ENCODE measurements at regions not wholly inside any gene's neighbourhood (a gene's known extent, or its start where the extent isn't known, plus 50 kb on each side); places are given as distances from the start of the nearest gene placed in this dataset.

DNA sequence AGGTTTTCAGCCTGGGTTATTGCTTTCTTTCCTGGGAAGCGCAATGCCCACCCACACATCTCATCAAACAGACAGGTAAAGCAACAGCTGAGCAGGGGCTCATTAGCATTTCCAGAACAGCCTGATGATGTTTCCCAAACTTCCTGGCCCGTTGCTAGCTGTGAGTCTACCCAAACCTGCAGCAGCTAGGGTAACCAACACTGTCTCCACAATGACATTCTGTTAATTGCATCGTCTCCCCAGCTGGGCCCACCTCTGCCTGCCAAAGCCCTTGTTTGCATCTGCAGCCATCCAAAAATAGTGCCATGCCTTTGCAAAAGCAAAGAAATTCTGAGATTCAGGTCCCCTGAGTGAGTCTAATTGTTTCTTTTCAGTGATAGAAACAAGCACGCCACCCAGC, 273.0 kb downstream of the MED10 start:
- no peak for TF ChIP-seq CEBPB (IDR thresholded peaks at IDR 0.05)
- TF ChIP-seq TEAD4 (IDR thresholded peaks at IDR 0.05), result no peak
- no peak for TF ChIP-seq NFIC (IDR thresholded peaks at IDR 0.05)
- TF ChIP-seq CREB1 (IDR thresholded peaks at IDR 0.05; ENCODE audit: low read depth), result no peak
- TF ChIP-seq, protein P1, sequence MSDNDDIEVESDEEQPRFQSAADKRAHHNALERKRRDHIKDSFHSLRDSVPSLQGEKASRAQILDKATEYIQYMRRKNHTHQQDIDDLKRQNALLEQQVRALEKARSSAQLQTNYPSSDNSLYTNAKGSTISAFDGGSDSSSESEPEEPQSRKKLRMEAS (IDR thresholded peaks at IDR 0.05), result no peak
- no peak for TF ChIP-seq FOXM1 (IDR thresholded peaks at IDR 0.05; ENCODE audit: borderline replicate concordance, low read depth)
- TF ChIP-seq RAD21 (IDR thresholded peaks at IDR 0.05; ENCODE audit: low read depth), result no peak
- TF ChIP-seq TCF12 (IDR thresholded peaks at IDR 0.05; ENCODE audit: low read depth), result no peak
- TF ChIP-seq TAF1 (IDR thresholded peaks at IDR 0.05; ENCODE audit: low read depth), result no peak
- no peak for TF ChIP-seq YY1 (IDR thresholded peaks at IDR 0.05; ENCODE audit: low read depth)
- TF ChIP-seq, protein P2, sequence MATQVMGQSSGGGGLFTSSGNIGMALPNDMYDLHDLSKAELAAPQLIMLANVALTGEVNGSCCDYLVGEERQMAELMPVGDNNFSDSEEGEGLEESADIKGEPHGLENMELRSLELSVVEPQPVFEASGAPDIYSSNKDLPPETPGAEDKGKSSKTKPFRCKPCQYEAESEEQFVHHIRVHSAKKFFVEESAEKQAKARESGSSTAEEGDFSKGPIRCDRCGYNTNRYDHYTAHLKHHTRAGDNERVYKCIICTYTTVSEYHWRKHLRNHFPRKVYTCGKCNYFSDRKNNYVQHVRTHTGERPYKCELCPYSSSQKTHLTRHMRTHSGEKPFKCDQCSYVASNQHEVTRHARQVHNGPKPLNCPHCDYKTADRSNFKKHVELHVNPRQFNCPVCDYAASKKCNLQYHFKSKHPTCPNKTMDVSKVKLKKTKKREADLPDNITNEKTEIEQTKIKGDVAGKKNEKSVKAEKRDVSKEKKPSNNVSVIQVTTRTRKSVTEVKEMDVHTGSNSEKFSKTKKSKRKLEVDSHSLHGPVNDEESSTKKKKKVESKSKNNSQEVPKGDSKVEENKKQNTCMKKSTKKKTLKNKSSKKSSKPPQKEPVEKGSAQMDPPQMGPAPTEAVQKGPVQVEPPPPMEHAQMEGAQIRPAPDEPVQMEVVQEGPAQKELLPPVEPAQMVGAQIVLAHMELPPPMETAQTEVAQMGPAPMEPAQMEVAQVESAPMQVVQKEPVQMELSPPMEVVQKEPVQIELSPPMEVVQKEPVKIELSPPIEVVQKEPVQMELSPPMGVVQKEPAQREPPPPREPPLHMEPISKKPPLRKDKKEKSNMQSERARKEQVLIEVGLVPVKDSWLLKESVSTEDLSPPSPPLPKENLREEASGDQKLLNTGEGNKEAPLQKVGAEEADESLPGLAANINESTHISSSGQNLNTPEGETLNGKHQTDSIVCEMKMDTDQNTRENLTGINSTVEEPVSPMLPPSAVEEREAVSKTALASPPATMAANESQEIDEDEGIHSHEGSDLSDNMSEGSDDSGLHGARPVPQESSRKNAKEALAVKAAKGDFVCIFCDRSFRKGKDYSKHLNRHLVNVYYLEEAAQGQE (IDR thresholded peaks at IDR 0.05; ENCODE audit: low read depth), result no peak
- no peak for TF ChIP-seq EP300 (IDR thresholded peaks at IDR 0.05; ENCODE audit: borderline replicate concordance)
- TF ChIP-seq ZBTB7A (IDR thresholded peaks at IDR 0.05; ENCODE audit: low read depth), result no peak

DNA sequence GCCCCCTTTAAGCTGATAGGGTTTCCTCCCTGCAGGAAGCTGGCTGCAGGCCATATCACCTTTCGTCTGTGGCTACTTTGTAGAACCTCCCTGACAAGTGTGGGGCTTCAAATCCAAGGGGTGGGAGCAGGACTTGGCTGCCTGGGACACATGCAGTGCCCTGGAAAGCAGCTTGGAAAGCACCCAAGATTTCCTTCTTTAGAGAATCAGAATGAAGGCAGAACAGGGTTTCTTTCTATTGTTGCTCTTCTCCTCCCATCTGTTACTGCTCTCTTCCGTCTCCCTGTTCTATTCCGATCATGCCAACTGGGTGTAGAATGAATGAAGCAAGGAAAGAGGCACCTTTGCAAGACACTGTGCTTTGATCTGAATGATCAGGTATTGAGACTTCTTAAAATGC, 282.2 kb downstream of the MED10 start:
- no peak for TF ChIP-seq RAD21 (IDR thresholded peaks at IDR 0.05; ENCODE audit: low read depth)
- TF ChIP-seq TCF12 (IDR thresholded peaks at IDR 0.05; ENCODE audit: low read depth), result no peak
- TF ChIP-seq ZBTB7A (IDR thresholded peaks at IDR 0.05; ENCODE audit: low read depth), result no peak
- no peak for TF ChIP-seq TEAD4 (IDR thresholded peaks at IDR 0.05)
- no peak for TF ChIP-seq YY1 (IDR thresholded peaks at IDR 0.05; ENCODE audit: low read depth)
- no peak for TF ChIP-seq EGR1 (IDR thresholded peaks at IDR 0.05)
- TF ChIP-seq, protein P2 (IDR thresholded peaks at IDR 0.05; ENCODE audit: low read depth), result no peak
- no peak for TF ChIP-seq TAF1 (IDR thresholded peaks at IDR 0.05; ENCODE audit: low read depth)
- TF ChIP-seq FOXM1 (IDR thresholded peaks at IDR 0.05; ENCODE audit: borderline replicate concordance, low read depth), result no peak
- no peak for TF ChIP-seq NFIC (IDR thresholded peaks at IDR 0.05)
- TF ChIP-seq, protein P3, sequence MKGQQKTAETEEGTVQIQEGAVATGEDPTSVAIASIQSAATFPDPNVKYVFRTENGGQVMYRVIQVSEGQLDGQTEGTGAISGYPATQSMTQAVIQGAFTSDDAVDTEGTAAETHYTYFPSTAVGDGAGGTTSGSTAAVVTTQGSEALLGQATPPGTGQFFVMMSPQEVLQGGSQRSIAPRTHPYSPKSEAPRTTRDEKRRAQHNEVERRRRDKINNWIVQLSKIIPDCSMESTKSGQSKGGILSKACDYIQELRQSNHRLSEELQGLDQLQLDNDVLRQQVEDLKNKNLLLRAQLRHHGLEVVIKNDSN (IDR thresholded peaks at IDR 0.05), result no peak
- TF ChIP-seq CEBPB (IDR thresholded peaks at IDR 0.05), result no peak
- TF ChIP-seq EP300 (IDR thresholded peaks at IDR 0.05; ENCODE audit: borderline replicate concordance), result no peak
- TF ChIP-seq CREB1 (IDR thresholded peaks at IDR 0.05; ENCODE audit: low read depth), result no peak
- TF ChIP-seq, protein P1 (IDR thresholded peaks at IDR 0.05), result no peak

DNA sequence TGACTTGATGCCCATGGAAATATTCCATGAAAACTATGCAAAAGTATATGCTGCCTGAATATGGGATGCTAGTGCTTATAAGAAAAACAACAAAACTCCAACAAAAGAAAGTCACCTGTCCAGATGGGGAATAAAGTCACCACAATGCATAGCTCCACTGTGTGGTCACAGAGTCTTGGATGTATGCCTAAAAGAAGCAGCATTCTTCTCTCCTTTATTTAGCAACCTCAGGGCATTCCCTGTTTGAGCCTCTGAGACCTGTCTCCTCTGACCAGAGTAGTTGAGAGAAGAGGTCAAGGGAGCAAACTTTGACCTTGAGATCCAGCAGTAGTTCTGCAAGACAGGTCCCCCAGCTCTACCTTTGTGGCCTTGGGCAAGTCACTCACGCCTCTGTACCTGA, 287.5 kb downstream of the MED10 start:
- TF ChIP-seq EP300 (IDR thresholded peaks at IDR 0.05; ENCODE audit: borderline replicate concordance) (no peak), TAF1 (IDR thresholded peaks at IDR 0.05; ENCODE audit: low read depth) (no peak), YY1 (IDR thresholded peaks at IDR 0.05; ENCODE audit: low read depth) (no peak)

DNA sequence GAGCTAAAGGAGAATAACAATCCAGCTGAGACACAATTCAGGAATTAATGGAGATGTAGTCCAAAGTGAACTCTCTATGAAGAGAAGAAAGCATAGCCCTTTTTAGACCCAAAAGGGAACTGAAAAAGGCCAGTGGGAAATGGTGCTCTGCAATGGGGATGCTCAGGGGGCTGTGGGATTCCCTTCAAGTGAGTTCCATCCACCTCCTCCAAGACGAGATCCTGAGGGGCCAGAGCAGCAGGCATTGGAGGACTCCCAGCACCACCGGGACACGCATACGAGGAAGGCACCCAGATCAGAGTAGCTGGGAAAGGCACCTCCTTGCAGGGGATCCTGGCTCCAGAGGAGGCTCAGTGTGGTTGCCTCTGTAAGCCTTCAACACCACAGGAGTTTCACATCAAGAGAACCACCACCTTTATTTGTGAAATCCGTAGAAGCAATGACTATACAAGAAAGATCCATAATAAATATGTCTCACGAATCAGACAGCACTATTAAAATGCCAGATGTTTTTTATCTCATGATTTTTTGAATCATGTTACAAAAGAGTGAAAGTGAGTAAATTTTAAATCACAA, 288.2 kb downstream of the MED10 start:
- TF ChIP-seq YY1 (IDR thresholded peaks at IDR 0.05; ENCODE audit: low read depth) (no peak), ZBTB7A (IDR thresholded peaks at IDR 0.05; ENCODE audit: low read depth) (no peak), TCF12 (IDR thresholded peaks at IDR 0.05; ENCODE audit: low read depth) (no peak), NFIC (IDR thresholded peaks at IDR 0.05) (no peak)
- TF ChIP-seq, protein P3 (IDR thresholded peaks at IDR 0.05), result no peak
- TF ChIP-seq, protein P2 (IDR thresholded peaks at IDR 0.05; ENCODE audit: low read depth), result no peak

DNA sequence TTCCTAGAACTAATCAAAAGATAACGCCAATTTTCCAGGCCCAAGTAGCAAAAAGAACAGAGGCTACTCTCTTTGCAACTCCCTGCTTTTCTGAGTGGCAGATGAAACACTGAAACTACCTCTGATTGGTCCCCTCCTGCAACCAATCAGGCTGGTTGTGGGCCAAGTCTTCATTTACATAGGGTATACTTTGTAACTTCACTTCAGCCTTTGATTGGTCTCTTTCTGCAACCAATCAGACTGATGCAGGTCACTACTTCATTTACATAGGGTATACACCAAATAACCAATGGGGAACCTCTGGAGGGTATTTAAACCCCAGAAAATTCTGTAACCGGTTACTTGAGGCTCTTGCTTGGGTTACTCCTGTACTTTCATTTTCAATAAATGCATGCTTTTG, 289.6 kb downstream of the MED10 start:
- TF ChIP-seq YY1 (IDR thresholded peaks at IDR 0.05; ENCODE audit: low read depth), result no peak
- TF ChIP-seq CREB1 (IDR thresholded peaks at IDR 0.05; ENCODE audit: low read depth), result no peak
- TF ChIP-seq, protein P2 (IDR thresholded peaks at IDR 0.05; ENCODE audit: low read depth), result no peak
- no peak for TF ChIP-seq EP300 (IDR thresholded peaks at IDR 0.05; ENCODE audit: borderline replicate concordance)
- TF ChIP-seq TAF1 (IDR thresholded peaks at IDR 0.05; ENCODE audit: low read depth), result no peak
- TF ChIP-seq NFIC (IDR thresholded peaks at IDR 0.05), result no peak
- no peak for TF ChIP-seq ZBTB7A (IDR thresholded peaks at IDR 0.05; ENCODE audit: low read depth)
- TF ChIP-seq TEAD4 (IDR thresholded peaks at IDR 0.05), result no peak
- TF ChIP-seq, protein P3 (IDR thresholded peaks at IDR 0.05), result no peak
- no peak for TF ChIP-seq TCF12 (IDR thresholded peaks at IDR 0.05; ENCODE audit: low read depth)
- no peak for TF ChIP-seq FOXM1 (IDR thresholded peaks at IDR 0.05; ENCODE audit: borderline replicate concordance, low read depth)
